Activated CD4-positive, alpha-beta memory T cell treated with anti-CD3 and anti-CD28 coated beads for 36 hours (primary cell): ENCODE measurements at regions not wholly inside any gene's neighbourhood (a gene's known extent, or its start where the extent isn't known, plus 50 kb on each side); places are given as distances from the start of the nearest gene placed in this dataset.

ENCODE experiments used
- CTCF ChIA-PET: fragments of 350-600 bp; sonication (Branson Sonifier 250); formaldehyde crosslinking; loops from one replicate; lab custom pipeline; 2021; ENCODE audit warnings: antibody characterized with exemption, inconsistent platforms; lab: Charles Lee
- POLR2A ChIA-PET: fragments of 350-600 bp; sonication (Branson Sonifier 250); formaldehyde crosslinking; loops from one replicate; lab custom pipeline; 2021; ENCODE audit warnings: antibody characterized with exemption; lab: Charles Lee
- DNase-seq: peaks from one replicate; pipeline ENCODE4 v3.0.0-alpha.2; 2020
- H3K27ac Mint-ChIP-seq: one replicate; pipeline ENCODE4 v1.8.0; 2021; ENCODE audit warnings: mixed read lengths
- H3K27me3 Mint-ChIP-seq: one replicate; pipeline ENCODE4 v1.8.0; 2021; ENCODE audit warnings: mixed read lengths
- H3K36me3 Mint-ChIP-seq: one replicate; pipeline ENCODE4 v1.8.0; 2021; ENCODE audit warnings: mixed read lengths
- H3K4me1 Mint-ChIP-seq: one replicate; pipeline ENCODE4 v1.8.0; 2021; ENCODE audit warnings: low read depth, mixed read lengths
- H3K4me3 Mint-ChIP-seq: one replicate; pipeline ENCODE4 v1.8.0; 2021; ENCODE audit warnings: mild to moderate bottlenecking, mixed read lengths
- H3K9me3 Mint-ChIP-seq: one replicate; pipeline ENCODE4 v1.8.0; 2021; ENCODE audit warnings: mixed read lengths
- intact Hi-C: fragments of 100-400 bp; cut with micrococcal nuclease; formaldehyde crosslinking; loops from one replicate; pipeline ENCODE4 v1.15.1; 2023

DNA sequence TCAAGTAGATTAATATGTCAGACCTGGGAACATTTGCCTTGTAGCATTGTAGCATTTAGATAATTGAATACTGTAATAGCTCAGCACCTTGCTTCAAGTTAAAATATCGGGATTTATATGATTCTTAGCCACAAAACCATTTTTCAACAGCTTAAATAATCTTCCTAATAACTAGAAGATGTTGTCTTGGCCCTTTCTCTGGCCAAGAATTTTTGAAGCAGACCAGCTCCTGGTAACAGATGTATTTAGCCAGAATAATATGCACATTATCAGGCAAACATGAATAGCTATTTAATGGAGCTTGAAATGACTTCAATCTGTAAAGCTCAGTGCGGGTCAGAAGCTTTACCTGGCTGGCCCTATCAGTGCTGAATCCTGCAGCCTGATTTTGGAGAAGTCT, 913.1 kb downstream of the AACS start:
- peaks cover 5% of the 10 kb centered on the region for H3K9me3 Mint-ChIP-seq
- intact Hi-C loops: no loop called here
- peaks cover 3% of the 10 kb centered on the region for H3K27me3 Mint-ChIP-seq
- ChIA-PET CTCF (no interaction called here), POLR2A (no interaction called here)
- no peaks in the 10 kb centered on the region for H3K36me3 Mint-ChIP-seq
- no peak overlapping the region for H3K27ac Mint-ChIP-seq
- no peak overlapping the region for H3K4me3 Mint-ChIP-seq
- no peaks in the 10 kb centered on the region for H3K4me1 Mint-ChIP-seq
- DNase-seq: no peak

DNA sequence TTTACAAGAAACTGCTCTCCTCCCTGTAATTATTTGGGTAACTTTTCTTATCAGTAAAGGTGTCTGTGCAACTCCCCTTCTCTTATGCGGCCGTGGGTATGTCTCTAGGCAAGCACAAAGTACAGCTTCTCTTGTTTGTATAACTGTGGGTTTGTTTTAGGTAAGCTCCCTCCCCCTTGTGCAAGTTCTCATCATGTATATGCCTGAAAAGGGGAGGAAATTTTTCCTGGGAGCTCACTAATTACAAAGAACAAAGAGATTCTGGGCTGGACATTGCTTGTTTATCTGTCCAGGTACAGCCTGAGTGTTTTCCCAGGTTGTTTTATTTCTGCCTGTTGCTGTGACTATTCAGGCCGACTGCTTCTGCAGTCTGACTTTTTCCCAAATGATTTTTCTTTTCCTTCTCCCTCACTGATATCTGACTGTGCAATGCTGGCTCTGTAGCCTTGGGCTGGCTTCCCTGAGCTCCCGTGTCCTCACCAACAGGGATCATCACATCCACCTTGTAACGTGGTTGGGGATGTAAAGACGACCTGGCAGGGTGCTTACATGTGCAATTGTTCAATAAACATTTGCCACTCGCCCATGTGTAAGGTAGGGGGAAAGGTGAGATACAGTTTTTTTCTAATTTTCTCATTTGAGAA, 916.5 kb downstream of the AACS start:
- CTCF ChIA-PET: no interaction called here
- Mint-ChIP-seq H3K9me3 (peaks cover 5% of the 10 kb centered on the region), H3K27me3 (peaks cover 8% of the 10 kb centered on the region), H3K27ac (no peak overlapping the region), H3K36me3 (no peaks in the 10 kb centered on the region), H3K4me1 (no peaks in the 10 kb centered on the region), H3K4me3 (no peak overlapping the region)
- POLR2A ChIA-PET: no interaction called here
- no peak for DNase-seq
- intact Hi-C loops: no loop called here

DNA sequence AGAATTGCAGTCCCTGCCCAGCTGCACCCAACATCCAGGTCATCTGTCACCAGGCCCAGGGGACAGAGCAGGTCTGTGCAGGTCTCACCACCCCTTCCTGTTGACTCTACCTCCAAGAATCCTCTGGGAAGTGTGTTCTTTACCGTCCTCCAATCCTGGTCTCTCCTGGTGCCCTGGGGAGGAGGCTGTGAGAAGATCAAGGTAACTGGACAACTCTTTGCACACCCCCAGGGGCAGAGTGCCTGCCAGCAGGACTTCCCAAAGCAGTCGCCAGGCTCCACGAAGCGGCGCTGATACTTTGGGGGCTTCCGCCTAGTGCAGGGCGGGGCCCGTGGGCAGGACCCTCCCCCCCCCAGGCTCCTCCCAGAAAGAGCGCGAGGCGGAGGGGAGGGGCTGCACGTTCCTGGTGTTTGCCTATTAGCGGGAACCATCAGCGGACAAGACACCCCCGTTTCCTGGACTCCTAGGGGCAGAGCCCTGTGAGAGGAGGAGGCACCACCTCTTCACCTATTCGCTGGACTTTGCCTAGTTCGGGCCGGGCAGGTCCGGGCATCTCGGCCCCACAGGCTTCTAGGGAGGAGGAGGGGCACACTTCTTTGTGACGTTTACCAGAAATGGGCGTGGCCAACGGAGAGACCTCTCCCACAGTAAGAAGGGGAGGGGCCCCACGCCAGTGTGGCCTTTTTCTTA, 918.0 kb downstream of the AACS start:
- intact Hi-C loops: no loop called here
- DNase-seq: no peak
- H3K36me3 Mint-ChIP-seq: no peaks in the 10 kb centered on the region
- POLR2A ChIA-PET: no interaction called here
- H3K27ac Mint-ChIP-seq: no peak overlapping the region
- CTCF ChIA-PET: no interaction called here
- peaks cover 5% of the 10 kb centered on the region for H3K9me3 Mint-ChIP-seq
- peaks cover 8% of the 10 kb centered on the region for H3K27me3 Mint-ChIP-seq
- no peak overlapping the region for H3K4me3 Mint-ChIP-seq
- no peaks in the 10 kb centered on the region for H3K4me1 Mint-ChIP-seq

DNA sequence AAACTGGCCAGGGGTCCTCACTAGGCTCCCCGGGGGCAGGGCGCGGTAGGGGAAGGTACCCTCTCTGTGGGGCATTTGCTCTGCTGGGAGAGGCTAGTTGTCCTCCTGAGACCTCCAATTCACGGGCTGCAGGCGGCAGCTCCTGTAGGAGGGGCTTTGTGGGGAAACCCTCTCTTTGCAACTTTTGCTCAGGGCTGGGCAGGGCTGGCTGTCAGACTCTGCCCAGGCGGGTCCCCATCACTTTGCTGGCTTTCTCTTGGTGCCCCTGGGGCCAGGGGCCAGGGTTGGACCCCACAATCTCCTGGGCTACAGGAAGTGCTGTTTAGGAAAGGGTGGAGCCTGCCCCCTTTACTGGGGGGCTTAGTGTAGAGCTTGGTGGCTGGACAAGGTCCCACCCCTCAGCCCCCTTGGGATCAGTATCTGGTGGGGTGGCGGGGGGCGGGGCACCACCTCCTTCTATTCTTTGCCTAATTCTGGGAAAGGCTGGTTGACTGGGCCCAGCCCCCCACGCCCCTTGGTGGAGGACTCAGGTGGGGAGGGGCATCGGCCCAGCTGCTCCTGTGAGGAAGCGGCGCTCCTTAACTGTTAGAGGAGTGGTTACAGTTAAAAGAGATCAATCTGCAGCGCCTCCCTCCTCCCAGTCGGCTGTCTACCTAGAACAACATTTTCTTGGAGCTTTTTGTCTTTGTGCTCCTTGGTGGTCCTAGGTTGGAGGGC, 918.7 kb downstream of the AACS start:
- no peak for DNase-seq
- intact Hi-C loops: no loop called here
- peaks cover 8% of the 10 kb centered on the region for H3K27me3 Mint-ChIP-seq
- CTCF ChIA-PET: no interaction called here
- H3K9me3 Mint-ChIP-seq: peaks cover 3% of the 10 kb centered on the region
- no peak overlapping the region for H3K4me3 Mint-ChIP-seq
- POLR2A ChIA-PET: no interaction called here
- H3K36me3 Mint-ChIP-seq: no peaks in the 10 kb centered on the region
- H3K4me1 Mint-ChIP-seq: no peaks in the 10 kb centered on the region
- no peak overlapping the region for H3K27ac Mint-ChIP-seq

DNA sequence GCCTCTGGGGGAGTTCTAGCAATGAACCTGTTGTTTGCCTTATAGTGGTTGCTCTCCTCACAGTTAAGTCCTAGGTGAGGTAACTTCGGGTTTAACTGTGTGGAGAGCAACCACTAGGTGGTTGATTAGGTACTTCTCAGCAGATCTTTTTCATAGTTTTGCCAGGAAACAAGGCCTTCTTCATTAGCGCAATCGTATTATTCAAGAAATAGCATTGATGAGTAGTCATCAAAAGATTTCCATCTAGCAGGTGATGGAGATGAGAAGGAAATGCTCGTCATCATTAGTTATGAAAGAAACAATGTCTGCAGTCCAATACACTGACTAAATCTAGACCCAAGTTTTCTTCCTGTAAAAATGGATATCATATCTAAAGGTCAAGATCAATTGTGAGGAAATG, 923.3 kb downstream of the AACS start:
- H3K4me1 Mint-ChIP-seq: no peaks in the 10 kb centered on the region
- POLR2A ChIA-PET: no interaction called here
- CTCF ChIA-PET: no interaction called here

DNA sequence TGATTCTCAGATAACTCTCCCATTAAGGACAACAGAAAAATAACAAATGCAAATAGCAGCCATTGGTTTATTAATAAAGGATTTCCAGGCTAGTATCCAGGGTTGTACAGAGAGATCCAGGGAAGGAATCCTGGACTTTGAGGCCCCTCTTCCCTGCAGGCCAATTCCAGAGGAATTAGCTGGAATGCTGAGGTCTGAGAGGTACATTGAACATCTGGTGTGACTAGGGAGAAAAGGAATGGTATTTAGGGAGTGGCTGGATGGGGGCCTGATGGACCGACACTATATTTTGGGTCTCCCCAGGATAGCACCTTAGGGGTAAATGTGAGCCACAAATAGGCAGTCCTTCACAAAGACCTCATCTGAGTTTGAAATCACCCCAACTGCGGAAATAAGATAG, 924.5 kb downstream of the AACS start:
- no peak for DNase-seq
- H3K4me3 Mint-ChIP-seq: no peak overlapping the region
- H3K9me3 Mint-ChIP-seq: peaks cover 5% of the 10 kb centered on the region
- H3K4me1 Mint-ChIP-seq: no peaks in the 10 kb centered on the region
- intact Hi-C loops: no loop called here
- H3K36me3 Mint-ChIP-seq: no peaks in the 10 kb centered on the region
- peaks cover 5% of the 10 kb centered on the region for H3K27me3 Mint-ChIP-seq
- H3K27ac Mint-ChIP-seq: no peak overlapping the region
- CTCF ChIA-PET: no interaction called here
- POLR2A ChIA-PET: no interaction called here

More for the DNA sequence above, 923.3 kb downstream of the AACS start:
- H3K27ac Mint-ChIP-seq: no peak overlapping the region
- intact Hi-C loops: no loop called here
- peaks cover 5% of the 10 kb centered on the region for H3K27me3 Mint-ChIP-seq
- no peak for DNase-seq
- H3K36me3 Mint-ChIP-seq: no peaks in the 10 kb centered on the region
- H3K9me3 Mint-ChIP-seq: peaks cover 5% of the 10 kb centered on the region
- H3K4me3 Mint-ChIP-seq: no peak overlapping the region

DNA sequence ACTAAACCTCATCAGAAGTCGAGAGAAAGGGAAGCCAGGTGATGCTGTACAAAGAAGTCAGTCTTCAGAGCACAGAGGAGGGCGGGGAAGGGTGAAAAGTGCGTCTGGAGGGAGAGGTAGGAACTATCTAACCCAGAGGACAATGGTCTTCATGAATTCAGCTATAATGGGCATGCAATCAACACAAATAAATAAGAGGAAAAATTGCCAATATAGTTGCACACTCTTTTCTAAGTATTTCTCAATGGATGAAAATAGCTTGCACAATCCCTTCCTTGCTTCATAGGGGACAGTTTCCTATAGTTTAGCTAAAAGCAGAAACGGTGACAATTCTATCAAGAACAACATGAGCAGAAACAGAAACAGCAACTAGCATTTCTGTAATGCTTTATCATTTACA, 931.2 kb downstream of the AACS start:
- peaks cover 2% of the 10 kb centered on the region for H3K9me3 Mint-ChIP-seq
- H3K4me1 Mint-ChIP-seq: no peaks in the 10 kb centered on the region
- DNase-seq: no peak
- no peaks in the 10 kb centered on the region for H3K36me3 Mint-ChIP-seq
- no peaks in the 10 kb centered on the region for H3K27me3 Mint-ChIP-seq
- ChIA-PET CTCF (no interaction called here), POLR2A (no interaction called here)
- intact Hi-C loops: no loop called here
- no peak overlapping the region for H3K27ac Mint-ChIP-seq
- H3K4me3 Mint-ChIP-seq: no peak overlapping the region

DNA sequence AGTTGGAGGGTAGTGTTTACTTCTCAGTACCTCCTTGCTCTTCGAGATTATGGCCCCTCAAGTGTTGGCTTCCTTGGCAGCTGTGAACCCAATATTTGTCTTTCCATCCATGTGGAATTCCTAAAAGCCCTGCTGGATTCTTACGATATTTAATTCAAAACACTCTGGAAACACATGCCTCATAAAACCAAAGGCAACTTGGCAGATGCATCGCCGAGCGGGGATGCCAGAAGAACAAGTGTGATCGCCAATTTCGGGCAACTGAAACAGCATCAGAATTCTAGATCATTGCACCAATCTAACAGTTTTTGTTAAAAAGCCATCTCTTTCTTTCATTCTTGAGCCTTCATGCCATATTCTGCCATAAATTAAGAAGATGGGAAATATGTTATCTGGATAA, 934.4 kb downstream of the AACS start:
- no peaks in the 10 kb centered on the region for H3K27me3 Mint-ChIP-seq
- H3K9me3 Mint-ChIP-seq: peaks cover 22% of the 10 kb centered on the region
- POLR2A ChIA-PET: no interaction called here
- no peak overlapping the region for H3K27ac Mint-ChIP-seq
- no peaks in the 10 kb centered on the region for H3K36me3 Mint-ChIP-seq
- CTCF ChIA-PET: no interaction called here
- intact Hi-C loops: no loop called here
- H3K4me3 Mint-ChIP-seq: no peak overlapping the region
- DNase-seq: no peak
- no peaks in the 10 kb centered on the region for H3K4me1 Mint-ChIP-seq

DNA sequence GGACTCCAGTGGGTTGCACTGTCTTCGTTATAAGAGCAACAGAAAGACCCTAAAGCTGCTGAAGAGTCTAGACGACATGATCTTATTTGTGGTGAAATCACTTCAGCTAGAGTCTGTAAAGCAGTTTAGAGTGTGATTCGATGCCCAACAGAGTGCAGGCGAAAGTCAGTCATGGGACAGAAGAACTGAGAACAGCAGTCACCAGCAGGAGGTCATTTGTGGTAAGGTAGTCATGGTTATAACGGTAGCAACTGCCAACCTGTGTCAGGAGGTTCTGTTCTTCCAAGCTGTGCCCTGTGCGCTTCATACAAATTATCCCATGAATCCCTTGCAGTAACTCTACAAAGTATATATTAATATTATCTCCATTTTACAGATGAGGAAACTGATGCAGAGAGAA, 954.1 kb downstream of the AACS start:
- intact Hi-C loops: no loop called here
- DNase-seq: no peak
- Mint-ChIP-seq H3K27ac (no peak overlapping the region), H3K27me3 (no peaks in the 10 kb centered on the region), H3K36me3 (no peaks in the 10 kb centered on the region), H3K9me3 (peaks cover 18% of the 10 kb centered on the region), H3K4me3 (no peak overlapping the region), H3K4me1 (no peaks in the 10 kb centered on the region)
- ChIA-PET POLR2A (no interaction called here), CTCF (no interaction called here)

DNA sequence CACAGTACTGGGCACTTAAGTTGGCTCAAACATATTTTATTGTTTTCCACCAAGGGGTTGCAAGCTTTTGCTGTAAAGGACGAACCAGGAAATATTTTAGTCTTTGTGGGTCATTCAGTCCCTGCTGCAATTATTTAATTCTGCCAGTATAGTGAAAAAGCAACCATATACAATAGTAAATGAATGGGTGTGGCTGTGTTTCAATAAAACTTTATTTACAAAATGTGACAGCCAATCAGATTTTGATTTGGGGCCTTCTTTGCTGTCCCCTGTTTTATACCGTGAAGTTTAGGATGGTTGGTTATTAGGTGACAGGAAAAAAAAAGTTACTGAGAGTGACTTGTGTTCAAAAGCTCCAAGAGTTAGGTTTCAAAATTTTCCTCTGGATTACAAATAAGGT, 956.4 kb downstream of the AACS start:
- ChIA-PET CTCF (no interaction called here), POLR2A (no interaction called here)
- H3K27ac Mint-ChIP-seq: no peak overlapping the region
- DNase-seq: no peak
- H3K4me1 Mint-ChIP-seq: no peaks in the 10 kb centered on the region
- intact Hi-C loops: no loop called here
- no peaks in the 10 kb centered on the region for H3K27me3 Mint-ChIP-seq
- no peaks in the 10 kb centered on the region for H3K36me3 Mint-ChIP-seq
- no peak overlapping the region for H3K4me3 Mint-ChIP-seq
- peaks cover 15% of the 10 kb centered on the region for H3K9me3 Mint-ChIP-seq

DNA sequence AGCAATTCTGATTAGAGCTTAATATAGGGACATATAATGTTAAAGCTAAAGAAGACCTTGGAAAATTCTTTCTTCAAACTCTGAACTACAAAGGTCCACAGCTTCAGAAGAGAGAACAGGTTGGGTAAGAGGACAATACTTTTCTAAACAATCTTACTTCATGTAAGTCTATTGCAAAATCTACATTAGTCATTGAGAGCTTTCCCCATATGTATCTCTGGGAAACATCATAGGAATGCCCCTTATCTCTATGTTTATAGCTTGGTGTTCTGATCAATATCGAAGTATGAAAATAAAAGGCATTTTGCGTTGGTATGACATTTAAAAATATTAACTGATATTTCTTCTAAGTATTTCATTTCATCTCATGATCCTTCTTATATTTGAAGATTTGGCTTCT, 962.6 kb downstream of the AACS start:
- Mint-ChIP-seq H3K9me3 (peaks cover 4% of the 10 kb centered on the region), H3K4me1 (no peaks in the 10 kb centered on the region), H3K27ac (no peak overlapping the region), H3K4me3 (no peak overlapping the region), H3K36me3 (no peaks in the 10 kb centered on the region), H3K27me3 (no peaks in the 10 kb centered on the region)
- intact Hi-C loops: no loop called here
- CTCF ChIA-PET: no interaction called here
- DNase-seq: no peak
- POLR2A ChIA-PET: no interaction called here

DNA sequence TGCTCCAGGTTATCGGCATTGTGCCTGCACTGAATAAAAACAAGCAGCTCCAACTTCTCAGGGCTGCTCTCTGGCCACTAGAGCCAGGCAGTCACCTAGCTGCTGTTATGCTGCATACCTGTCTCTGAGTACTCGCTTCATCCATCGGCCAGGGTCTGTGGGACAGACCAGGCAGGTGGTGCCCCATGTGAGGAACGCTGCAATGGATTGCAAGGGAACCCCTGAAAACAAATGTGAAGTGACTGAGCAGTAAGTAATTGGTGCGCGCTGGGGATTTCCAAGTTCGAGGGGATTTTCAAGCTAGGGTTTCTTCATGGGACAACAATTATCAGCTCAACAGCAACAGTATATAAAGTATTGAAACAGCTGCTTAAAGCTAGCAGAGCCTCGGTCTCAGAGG, 965.3 kb downstream of the AACS start:
- Mint-ChIP-seq H3K27ac (no peak overlapping the region), H3K4me1 (no peaks in the 10 kb centered on the region), H3K4me3 (no peak overlapping the region), H3K27me3 (no peaks in the 10 kb centered on the region), H3K36me3 (no peaks in the 10 kb centered on the region), H3K9me3 (peaks cover 4% of the 10 kb centered on the region)
- POLR2A ChIA-PET: no interaction called here
- DNase-seq: no peak
- intact Hi-C loops: no loop called here
- CTCF ChIA-PET: no interaction called here

DNA sequence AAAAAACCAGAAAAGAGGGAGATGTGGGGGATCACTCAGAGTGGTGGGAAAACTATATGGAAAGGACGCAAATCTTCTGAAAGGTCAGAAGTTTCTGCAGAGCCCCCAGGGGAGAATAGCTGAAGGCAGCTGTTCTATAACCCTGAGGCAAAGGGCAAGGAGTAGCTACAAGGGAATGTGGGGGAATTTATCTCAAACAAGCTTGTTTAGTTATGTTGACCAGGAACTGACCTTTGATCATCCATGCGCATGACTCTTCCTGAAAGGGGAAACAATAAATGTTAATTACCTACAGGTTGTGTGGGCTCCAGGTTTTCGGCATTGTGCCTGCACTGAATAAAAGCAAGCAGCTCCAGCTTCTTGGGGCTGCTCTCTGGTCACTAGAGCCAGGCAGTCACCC, 968.5 kb downstream of the AACS start:
- no peaks in the 10 kb centered on the region for H3K4me1 Mint-ChIP-seq
- no peaks in the 10 kb centered on the region for H3K9me3 Mint-ChIP-seq
- CTCF ChIA-PET: interaction anchor here (0.6 kb wide), 1 partner anchor 76 kb away, joined by 3 read pairs; no protein-coding TSS in a partner anchor
- intact Hi-C loops: no loop called here
- H3K27me3 Mint-ChIP-seq: no peaks in the 10 kb centered on the region
- H3K36me3 Mint-ChIP-seq: no peaks in the 10 kb centered on the region
- DNase-seq: no peak
- no peak overlapping the region for H3K27ac Mint-ChIP-seq
- H3K4me3 Mint-ChIP-seq: no peak overlapping the region
- POLR2A ChIA-PET: no interaction called here
